Fibroblast of the conjunctiva (primary cell): ENCODE measurements at regions not wholly inside any gene's neighbourhood (a gene's known extent, or its start where the extent isn't known, plus 50 kb on each side); places are given as distances from the start of the nearest gene placed in this dataset.
A peak's percentile ranks its signal among the peaks of the same experiment; 100 is the strongest.

Experiments used
- DNase-seq: peaks from one replicate; pipeline ENCODE4 v3.0.0-alpha.2; 2010; ENCODE audit warnings: low read depth

DNA sequence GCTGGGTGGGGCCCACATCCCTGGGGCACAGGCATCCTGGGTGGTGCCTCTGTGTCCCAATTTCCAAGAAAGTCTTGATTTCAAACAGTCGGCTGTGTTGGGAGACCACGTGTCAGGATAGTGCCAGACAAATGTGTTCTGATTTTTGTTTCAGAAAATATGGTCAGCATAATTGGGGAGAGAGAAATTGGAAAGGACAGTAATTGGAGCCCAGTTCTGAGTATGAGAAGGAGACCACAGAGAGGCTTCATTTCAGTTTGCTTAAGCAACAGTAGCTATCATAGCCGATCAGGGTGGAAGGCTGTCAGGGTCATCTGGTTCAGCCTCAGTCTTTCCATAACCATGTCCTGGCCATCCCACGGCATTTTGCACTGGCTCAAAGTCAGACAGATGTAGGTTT lies 220.7 kb downstream of the CDC5L start:
- DNase-seq = no peak

DNA sequence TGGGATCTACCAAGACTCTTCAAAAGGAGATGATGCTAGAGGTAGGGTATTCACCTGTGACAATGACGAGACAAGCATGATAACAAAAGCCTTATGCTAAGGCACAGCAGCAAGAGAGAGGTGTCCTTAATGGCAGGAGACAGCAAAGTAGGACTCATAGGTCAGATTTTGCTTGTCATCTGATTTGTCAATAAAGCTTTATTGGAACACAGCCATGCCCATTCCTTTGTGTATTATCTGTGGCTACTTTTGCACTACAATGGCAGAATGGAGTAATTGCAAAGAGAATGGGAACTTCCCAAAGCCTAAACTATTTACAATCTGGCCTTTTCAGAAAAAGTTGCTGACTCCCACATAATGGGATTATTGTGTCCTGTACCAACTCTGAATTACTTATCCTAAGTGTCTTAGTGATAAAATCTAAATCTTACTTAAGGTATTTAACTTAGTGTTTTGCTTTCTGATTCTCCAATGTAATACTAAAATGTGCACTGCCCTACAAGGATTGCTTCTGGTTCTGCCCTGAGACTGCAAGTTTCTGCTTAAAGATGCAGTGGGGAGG lies 221.6 kb downstream of the CDC5L start:
- DNase-seq = no peak

DNA sequence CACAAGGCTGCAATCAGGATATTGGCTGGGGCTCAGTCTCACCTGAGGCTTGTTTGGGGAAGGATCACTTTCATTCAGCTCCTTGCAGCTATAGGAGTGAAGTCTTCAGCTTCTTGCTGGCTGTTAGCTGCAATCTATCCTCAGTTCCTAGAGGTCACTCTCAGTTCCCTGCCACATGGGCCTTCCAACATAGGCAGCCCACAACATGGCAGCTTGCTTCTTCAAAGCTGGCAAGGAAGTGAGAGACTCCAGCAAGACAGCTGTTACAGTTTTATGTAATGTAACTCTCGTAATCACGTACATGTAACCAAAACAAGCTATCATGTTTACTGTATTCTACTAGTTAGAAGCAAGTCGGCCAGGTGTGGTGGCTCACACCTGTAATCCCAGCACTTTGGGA lies 226.9 kb downstream of the CDC5L start:
- no peak for DNase-seq

DNA sequence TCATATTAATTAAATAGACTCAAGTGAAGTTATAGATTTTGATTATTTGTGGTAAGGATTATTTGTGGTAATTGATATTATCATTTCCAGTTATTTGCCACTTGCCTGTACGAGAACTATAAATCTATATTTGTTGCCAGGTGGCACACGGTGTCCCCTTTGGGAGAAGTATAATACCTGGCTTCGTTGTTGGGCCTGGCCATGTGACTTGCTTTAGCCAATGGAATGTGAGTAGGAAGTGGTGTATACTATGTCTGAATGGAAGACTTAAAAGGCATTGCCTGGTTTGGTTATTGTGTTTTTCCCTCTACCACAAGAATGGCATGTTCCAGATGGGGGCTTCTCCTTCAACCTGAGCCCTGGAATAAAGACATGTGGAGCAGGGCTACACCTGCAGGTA lies 228.1 kb downstream of the CDC5L start:
- no peak for DNase-seq

DNA sequence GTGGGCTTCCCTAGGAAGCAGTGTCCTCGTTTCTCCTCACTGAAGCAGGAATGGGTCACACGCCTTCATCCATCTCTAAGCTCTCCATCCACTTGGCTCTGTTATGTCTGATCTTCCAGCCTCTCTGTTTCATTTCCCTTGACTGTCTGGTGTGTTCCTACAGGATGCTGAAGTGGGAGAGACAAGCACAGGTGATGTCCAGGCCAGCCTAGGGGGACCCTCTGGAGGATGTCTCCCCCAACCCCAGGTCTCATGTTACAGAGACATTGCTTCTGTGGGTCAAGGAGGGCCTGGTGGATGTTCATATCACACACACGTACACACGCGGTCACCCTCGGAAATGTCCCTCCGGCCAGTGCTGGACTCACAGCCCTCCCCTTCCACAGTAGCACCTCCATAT lies 229.9 kb downstream of the CDC5L start:
- no peak for DNase-seq

DNA sequence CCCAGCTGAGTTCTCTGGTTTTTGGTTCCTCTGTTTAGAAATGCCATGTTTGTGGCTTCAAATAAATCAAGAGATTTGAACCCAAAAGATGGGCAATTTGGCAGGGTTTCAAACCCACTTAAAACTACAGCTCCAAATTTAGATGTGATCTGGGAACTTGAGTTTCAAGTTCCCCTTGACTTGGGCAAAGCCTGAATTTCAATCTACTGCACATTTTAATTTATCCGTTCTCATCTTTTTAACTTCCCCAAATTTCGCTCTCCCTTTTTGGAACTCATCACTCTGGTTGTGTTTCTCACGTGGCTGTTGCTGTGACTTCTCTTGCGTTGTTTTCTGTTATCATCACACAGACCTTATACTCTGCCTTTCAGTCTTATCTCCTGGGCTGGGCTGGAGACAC lies 230.9 kb downstream of the CDC5L start:
- no peak for DNase-seq

DNA sequence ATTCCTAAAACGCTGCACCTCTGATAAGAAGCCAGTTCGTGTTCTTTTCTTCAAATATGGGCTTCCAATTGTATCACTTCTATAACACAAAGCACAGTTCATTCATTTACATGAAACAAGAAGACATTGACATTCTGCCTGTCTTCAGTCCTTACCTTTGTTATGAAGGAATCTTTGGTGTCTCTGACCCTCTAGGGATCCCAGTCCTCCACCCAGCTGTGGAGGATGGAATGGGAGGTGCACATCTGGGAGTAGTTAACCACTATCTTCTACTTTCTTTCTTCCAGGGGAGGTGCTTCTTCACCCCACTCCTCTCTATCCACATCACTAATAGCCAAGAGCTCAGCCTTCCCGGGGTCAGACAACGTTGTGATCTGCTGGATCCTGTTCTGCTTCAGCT lies 233.4 kb downstream of the CDC5L start:
- DNase-seq = no peak

DNA sequence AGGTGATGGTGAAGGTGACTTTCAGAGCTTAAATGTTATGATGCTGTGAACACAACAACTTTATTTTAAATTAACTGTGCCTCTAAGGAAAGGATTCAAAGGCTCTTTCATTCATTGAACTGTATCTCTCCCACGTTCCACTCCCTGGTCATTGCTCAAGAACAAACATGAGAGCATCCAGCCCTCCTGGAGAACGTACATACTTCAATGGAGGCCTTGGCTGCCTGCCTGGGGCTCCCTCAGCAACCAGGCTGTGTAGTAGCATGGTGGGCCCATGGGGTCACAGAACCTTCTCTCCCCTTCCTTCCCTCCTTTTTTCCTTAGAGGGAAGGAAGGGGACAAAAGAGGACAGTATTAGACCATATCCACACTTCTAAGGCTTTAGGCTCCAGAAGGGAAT lies 234.3 kb downstream of the CDC5L start:
- DNase-seq = no peak

DNA sequence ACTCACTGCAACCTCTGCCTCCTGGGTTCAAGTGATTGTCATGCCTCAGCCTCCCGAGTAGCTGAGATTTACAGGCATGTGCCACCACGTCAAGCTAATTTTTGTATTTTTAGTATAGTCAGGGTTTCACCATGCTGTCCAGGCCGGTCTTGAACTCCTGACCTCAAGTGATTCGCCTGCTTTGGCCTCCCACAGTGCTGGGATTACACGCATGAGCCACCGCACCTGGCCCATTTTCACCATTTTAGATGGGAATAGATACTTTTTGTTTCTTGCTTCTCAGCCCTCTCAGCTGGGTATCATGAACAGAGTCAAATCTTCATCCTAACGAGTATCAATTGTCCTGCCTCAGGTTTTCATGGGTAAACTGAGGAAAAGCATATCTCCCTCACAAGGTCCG lies 235.0 kb downstream of the CDC5L start:
- DNase-seq = no peak

DNA sequence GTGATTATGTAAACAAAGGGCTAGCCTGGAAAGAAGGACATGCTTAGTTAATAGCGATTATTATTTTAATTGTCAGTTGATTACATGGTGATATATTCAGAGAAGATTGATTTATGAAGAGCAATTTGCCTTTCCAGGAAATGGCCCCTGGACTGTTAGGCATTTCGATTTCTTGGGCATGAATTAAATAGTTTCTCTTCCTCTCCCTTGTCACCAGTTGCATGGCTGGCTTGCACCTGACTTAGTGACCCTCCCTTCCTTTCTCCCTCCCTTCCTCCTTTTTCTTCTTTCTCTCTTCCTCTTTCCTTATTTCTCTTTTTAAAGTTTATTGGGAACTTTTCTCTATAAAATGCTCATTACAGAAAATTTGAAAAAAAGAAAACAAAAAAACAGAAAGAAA lies 235.4 kb downstream of the CDC5L start:
- no peak for DNase-seq

DNA sequence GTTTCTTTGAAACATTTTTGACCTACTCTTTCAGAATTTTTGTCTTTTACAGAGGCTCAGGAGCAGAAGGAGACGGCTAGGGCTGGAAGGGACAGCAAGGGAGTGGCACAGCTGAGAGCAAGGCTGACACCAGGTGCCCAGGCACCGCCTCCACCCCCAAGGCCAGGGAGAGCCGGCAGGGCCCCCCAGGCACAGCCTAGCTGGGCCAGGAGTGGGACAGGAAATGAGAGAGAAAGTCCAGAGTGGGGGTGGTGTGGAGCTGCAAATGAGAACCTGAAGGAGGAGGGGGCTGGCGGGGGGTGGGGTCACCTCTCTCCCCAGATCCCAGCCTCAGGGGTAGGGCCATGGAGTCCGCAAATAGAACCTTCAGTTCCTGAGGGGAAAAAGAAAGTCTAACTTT lies 236.7 kb downstream of the CDC5L start:
- DNase-seq = no peak

DNA sequence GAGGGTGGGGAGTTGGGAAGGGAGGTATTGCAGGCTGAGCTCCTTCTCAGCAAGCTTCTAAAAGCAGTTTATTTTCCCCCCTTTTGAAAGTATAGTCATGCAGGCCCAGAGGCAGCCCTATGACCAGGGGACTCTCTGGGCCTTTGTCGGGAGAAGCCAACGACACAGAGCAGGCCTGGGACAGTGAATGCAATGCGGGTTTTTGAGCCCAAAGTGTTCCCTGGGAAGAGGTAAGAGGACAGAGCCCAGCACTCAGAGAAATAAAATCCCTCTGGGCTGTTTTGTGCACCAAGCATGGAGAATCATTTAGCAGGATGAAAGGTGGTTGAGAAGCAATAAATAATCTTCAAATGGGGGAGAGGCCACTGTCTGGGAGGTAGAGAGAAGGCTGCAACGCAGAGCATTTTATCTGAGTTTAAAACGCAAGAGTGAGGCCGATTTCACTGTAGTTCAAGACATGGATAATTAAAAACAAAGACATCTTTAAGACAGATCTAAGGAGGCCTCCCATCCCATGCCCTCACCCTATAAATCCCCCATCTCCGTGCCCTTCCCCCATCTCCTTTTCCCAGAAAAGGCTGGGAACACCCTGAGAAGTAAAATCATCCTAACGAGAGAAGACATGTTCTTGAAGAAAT lies 237.5 kb downstream of the CDC5L start:
- DNase-seq = no peak

DNA sequence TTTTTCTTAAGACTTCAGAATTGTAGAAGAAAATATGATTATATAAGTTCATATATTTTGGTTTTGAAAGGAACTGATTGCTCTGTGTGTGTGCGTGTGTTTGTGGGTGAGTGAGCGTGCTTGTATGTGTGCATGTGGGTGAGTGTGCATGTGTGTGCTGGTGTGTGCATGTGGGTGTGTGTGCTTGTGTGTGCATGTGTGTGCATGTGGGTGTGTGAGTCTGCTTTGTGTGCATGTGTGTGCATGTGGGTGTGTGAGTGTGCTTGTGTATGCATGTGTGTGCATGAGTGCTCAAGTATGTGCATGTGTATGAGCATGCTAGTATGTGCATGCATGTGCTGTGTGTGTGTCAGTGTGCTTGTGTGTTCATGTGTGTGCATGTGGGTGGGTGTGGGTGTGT lies 238.5 kb downstream of the CDC5L start:
- DNase-seq = no peak

DNA sequence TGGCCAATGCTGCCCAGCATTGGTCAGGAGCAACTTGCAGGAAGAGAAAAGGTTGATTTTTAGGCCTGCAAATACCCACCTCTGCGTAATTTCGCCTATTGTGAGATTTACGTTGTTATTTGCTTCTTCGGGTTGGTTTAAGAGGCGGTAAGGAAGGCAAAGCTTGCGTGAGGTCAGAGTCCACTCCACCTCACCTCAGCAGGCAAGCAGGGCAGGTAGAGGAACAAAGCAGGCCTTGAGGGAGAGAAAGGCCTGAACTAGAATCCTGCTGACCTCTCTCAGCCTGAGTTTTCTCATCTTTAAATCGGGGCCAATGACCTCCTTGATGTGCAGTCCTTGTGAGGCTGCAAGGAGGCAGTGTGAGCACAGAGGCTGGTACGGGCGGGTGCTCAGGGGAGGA lies 239.1 kb downstream of the CDC5L start:
- DNase-seq = no peak

DNA sequence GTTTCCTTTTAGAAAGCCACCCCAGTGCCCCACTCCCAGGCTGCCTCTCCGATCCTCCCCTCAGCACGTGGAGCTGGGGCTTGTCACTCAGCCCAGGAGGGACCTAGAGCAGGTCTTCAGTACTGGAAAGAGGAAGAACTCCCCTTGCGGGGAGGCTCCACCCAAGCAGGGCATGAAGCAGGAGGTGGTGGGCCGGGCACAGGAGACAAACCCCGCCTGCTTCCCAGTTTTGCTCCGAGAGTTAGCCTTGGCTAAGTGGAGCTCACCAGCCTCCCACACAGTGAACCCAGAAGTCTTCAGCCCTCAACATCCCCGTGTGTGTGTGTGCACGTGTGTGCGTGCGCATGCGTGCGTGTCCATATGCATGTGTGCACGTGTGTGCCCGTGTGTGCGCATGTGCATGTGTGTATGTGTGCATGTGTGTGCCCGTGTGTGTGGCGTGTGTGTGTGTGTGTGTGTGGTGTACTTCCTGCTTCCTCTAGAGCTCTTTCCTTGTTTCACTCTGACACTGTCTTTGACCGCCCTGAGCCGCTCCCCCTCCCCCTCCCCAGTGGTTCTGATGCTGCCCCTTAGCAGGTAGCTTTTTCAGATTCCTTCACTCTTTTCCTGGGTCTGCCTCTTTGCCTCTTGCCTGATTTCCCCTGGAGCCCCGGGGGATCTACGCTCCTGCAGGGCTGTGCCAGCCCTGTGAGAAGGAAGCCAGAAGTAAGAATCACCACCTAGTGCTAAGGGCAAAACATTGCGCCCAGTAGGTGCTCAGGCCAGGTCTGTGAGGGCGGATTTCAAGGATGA lies 239.8 kb downstream of the CDC5L start:
- DNase-seq = no peak

DNA sequence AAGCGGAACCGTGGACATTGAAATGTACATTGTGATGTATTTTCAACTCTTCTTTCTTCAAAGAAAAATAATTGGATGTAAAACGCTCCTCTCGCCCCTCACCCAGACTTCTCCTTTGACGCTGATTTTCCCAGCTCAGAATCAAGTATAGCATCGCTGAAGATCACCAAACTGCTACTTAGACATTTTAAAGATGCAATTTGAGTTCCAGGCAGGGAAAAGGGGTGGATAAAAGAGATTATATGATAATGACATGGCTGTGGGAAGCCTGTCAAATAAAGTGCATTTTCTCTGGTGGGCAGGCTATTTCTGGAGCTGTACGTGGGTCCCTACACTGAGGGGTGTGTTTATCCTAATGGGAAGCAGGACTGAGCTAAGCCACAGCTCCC lies 240.4 kb downstream of the CDC5L start:
- DNase-seq = no peak

DNA sequence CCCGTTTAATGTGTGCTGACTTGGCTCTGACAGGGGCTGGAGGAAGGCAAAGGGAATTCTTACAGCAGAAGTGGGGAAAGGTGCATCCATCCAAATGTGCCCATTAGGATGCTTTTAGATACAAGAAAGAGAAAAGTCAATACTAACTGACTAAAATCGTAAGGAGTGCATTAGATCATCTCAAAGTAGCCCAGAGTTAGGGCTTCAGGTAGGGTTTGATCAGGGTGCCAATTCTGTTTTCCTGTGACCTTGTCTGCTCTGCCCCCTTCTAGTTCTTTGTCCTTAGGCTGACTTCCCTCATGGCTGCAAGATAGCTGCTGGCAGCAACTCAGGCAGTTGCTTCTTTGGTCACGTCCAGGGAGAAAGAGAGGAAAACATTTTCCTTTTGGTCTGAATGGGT lies 240.8 kb downstream of the CDC5L start:
- no peak for DNase-seq

DNA sequence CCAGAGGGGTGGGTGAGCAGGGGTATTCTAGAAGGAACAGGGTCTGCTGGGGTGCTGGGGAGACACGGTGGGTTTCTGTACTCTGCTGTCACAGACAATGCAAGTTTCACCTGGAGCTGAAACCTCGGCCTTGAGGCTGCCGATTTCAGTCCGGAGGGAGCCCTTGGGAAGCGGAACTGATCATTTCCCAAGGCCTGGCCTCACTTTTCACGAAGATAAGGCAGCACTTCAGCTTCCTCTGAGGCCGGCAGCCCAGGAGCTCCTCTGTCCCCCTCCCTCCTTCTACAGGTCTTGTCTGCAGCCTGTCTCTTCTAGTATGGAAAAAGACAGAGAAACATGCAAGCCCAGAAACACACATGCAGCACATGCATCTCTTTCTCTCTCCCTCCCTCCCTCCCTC lies 242.1 kb downstream of the CDC5L start:
- no peak for DNase-seq

DNA sequence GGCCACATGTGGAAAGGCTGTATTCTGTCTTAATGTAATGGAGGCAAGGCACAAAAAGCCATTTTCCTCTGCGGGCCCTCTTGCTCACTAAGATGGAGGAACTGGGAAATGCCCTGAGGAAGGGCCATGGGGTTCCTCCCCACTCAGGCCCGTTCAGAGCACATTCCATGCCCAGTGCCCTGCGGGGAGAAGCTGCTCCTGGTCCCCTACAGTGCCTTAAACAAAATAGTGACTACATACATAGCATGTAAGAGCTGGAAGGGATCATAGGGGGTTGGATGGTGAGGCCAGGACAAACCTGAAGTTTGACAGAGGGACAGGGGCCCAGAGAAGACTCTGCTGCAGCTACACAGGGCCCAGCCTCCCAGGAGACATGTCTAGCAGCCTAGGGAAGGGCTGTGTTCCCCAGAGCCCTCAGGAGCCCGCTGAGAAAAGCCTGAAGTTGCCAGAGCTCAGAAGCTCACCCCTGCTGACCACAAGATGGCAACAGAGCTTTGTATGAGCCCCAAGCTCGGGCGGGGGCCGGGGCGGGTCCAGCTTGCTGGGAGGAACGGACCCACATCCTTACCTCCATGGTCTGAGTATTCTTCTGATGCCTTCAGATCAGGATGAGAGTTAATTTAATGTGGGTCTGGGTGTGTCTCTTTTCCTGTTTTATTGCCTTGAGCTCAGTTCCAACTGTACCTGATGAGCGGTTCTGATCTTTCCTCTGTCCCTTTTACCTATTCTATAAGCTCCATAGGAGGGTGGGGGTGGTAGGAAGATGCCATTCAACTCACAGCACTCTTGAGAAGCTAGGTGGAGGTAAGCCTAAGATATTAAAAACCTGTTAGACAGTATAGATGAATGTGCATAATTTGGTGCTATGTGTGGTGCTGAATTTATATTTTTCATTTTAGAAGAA lies 242.9 kb downstream of the CDC5L start:
- peak; percentile 47 for DNase-seq

DNA sequence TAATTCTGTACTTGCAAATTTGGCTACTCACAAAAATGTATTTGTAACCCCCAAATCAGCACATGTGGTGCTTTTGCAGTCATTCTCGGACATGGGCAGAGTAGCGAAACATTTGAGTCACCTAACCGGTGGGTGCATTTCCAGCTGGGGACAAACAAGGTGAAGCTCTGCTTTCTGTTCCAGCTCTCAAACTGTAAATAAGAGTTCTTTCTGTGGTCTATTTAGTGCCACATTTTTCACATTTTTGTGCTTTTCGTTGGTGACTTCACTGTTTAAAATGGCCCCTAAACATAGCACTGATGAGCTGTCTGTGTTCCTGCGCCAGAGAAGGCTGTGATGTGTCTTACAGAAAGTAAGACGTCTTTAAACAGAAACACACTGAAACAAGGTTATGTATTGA lies 244.5 kb downstream of the CDC5L start:
- DNase-seq = no peak

DNA sequence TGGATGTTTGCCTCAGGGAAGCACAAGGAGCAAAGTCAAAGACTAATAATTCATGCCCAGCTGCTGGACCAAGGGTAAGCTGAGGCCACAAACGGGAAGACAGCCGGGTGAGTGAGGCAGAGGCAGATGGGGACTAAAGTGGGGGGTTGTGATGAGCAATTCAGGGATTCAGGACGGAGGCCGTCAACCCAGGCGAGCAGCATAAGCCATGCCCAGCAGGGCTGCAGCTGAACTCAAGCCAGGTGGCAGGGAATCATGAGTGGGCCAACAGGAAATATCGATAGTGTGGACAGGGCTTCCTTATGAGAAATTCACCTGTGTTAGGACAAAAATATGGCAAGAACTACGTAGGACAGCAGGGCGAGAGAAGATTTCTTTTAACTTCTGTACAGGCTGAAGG lies 246.8 kb downstream of the CDC5L start:
- no peak for DNase-seq

DNA sequence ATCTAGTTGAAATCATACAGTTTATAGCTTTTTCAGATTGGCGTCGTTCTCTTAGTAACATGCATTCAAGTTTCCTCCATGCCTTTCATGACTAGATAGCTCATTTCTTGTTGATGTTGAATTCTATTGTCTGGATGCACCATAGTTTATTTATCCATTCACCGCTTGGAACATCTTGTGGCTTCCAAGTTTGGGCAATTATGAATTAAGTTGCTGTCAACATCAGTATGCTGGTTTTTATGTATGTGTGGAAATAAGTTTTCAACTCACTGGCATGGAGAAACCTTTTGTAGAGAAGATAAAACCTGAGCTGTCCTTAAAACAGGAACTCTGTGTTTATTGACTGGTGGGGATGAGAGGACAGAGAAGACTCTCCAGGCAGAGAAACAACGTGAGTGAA lies 248.0 kb downstream of the CDC5L start:
- DNase-seq = no peak
